Kidney tubule cell (primary cell): ENCODE measurements at regions not wholly inside any gene's neighbourhood (a gene's known extent, or its start where the extent isn't known, plus 50 kb on each side); places are given as distances from the start of the nearest gene placed in this dataset.

Experiments
- DNase-seq: peaks from one replicate; pipeline ENCODE4 v3.0.0-alpha.2; 2018; ENCODE audit warnings: low spot score

GRCh38 chr3:5069627-5070026 lies 52.5 kb upstream of the ARL8B start:
- no peak for DNase-seq

DNA sequence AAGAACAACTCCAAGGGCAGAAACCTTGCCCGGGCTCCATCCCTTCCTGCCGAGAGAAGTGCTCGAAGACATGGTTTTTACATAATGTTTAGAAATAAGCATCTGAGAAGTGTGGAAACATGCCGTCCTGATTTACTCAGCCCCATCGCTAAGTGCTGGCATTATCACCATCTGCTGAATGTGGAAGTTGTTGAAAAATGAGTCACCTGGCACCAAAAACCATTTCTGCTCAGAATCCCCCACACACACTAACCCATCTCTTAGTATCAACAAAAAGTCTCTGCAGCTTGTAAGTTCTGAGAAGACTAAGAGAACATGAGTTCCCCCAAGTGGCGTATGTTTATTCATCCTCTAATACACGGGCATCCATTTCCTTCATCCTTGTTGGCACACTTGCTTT lies 51.0 kb upstream of the ARL8B start:
- DNase-seq, result no peak

DNA sequence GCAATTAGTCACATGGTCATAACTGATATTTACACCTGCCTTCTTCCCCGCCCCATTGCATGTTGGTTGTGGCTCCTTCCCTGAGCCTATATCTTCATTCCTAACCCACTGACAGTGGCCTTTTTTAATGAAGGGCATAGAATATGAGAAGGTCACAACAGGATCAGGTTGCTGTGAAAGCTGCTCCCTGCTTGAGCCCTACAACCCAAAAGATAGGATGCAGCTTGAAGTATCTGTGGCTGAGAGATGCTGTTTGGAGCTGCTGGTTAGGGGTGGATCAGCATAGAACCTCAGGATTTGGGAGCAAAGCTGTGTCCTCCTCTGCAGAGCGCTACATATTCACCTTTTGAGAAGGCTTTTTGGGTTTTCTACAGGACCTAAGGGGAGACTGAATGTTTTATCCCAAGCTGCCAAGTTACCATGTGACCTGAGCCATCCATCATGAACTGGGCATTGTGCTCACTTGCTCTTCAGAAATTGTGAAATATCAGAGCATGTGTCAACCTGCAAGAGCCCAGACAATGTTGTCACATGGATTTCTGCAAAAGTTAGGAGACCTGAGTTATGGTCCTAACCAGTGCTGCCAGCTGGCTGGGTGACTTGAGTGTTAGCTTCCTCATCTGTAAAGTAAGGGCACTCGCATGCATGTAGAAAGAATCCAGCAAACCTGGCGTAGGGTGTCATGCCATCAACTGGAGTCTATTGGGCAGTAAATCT lies 49.8 kb upstream of the ARL8B start:
- DNase-seq, result no peak
